Prostate gland (tissue), 2 donors: ENCODE measurements at regions not wholly inside any gene's neighbourhood (a gene's known extent, or its start where the extent isn't known, plus 50 kb on each side); places are given as distances from the start of the nearest gene placed in this dataset.
"Not testable (repeated sequence)": the region's sequence is repeated elsewhere in the genome, so short reads cannot be mapped to it uniquely, and the experiment has no call there.

Experiments used
- DNase-seq: peaks from one replicate; pipeline ENCODE4 v3.0.0-alpha.2; 2019; ENCODE audit warnings: low spot score
- H3K27ac ChIP-seq, 2 donors: fragments of 200-600 bp; sonication (generic); 2 replicates each; pipeline ENCODE4 v1.5.1; 2017 to 2019
- H3K27me3 ChIP-seq: fragments of 200-600 bp; sonication (generic); replicated peaks from 2 replicates; pipeline ENCODE4 v1.5.1; 2019; ENCODE audit not compliant: insufficient read depth
- H3K36me3 ChIP-seq, 2 donors: fragments of 200-600 bp; sonication (generic); 1 replicate in 1 of 2; 2 replicates in 1 of 2; pipeline versions ENCODE4 v1.5.1 to v1.8.1; 2017 to 2019
- H3K4me1 ChIP-seq: fragments of 200-600 bp; sonication (generic); replicated peaks from 2 replicates; pipeline ENCODE4 v1.5.1; 2019
- H3K4me3 ChIP-seq, 2 donors: fragments of 200-600 bp; sonication (generic); 2 replicates each; pipeline ENCODE4 v1.5.1; 2017 to 2019
- H3K9me3 ChIP-seq: fragments of 200-600 bp; sonication (generic); 2 replicates; pipeline ENCODE4 v1.5.1; 2017
- POLR2A ChIP-seq: fragments of 450-650 bp; IDR thresholded peaks from one replicate; pipeline ENCODE4 v1.6.1; 2016; ENCODE audit warnings: antibody characterized with exemption, mild to moderate bottlenecking
- POLR2AphosphoS5 ChIP-seq: sonication (generic); formaldehyde crosslinking; IDR thresholded peaks from one replicate; pipeline ENCODE4 v1.6.1; 2017; ENCODE audit warnings: antibody characterized with exemption
- WGBS: methylation state at CpG from one replicate; pipeline ENCODE4 v1.1.5; 2018; 5-methylcytosine and 5-hydroxymethylcytosine counted together
- intact Hi-C: fragments of 100-400 bp; cut with DNase I; formaldehyde crosslinking; loops from one replicate; pipeline ENCODE4 v1.14.2; 2022
- TF ChIP-seq, protein P1 (sequence below), 4 experiments: fragments of 200-600 bp in 2 of 4; fragments of 450-650 bp in 2 of 4; sonication (generic) in 2 of 4; IDR thresholded peaks; 1 replicate in 3 of 4; 2 replicates in 1 of 4; pipeline ENCODE4 v1.5.1; 2016 to 2019; ENCODE audit warnings: antibody characterized with exemption in 4 of 4, mild to moderate bottlenecking in 2 of 4, moderate library complexity in 2 of 4

DNA sequence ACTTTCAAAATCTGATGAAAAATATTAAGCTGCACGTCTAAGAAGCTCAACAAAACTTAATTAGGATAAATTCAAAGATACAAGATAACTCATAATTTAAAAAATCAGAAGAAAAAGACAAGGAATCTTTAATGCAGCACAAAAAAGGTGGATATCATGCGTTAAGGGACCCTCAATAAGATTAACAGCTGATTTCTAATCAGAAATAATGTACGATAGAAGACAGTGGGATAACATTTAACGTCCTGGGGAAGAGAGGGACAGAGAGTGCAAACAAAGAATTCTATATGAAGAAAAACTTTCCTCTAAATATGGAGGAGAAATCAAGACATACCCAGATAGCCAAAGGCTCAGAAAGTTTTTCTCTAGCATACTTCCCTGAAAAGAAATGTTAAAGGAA, 519.5 kb downstream of the PYDC2 start:
- no peak for TF ChIP-seq POLR2AphosphoS5
- TF ChIP-seq, protein P1, sequence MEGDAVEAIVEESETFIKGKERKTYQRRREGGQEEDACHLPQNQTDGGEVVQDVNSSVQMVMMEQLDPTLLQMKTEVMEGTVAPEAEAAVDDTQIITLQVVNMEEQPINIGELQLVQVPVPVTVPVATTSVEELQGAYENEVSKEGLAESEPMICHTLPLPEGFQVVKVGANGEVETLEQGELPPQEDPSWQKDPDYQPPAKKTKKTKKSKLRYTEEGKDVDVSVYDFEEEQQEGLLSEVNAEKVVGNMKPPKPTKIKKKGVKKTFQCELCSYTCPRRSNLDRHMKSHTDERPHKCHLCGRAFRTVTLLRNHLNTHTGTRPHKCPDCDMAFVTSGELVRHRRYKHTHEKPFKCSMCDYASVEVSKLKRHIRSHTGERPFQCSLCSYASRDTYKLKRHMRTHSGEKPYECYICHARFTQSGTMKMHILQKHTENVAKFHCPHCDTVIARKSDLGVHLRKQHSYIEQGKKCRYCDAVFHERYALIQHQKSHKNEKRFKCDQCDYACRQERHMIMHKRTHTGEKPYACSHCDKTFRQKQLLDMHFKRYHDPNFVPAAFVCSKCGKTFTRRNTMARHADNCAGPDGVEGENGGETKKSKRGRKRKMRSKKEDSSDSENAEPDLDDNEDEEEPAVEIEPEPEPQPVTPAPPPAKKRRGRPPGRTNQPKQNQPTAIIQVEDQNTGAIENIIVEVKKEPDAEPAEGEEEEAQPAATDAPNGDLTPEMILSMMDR (IDR thresholded peaks at IDR 0.05): no peak
- no peak for TF ChIP-seq POLR2A
- 91% methylated on average over 4 of the region's 4 CpGs for WGBS
- H3K27ac ChIP-seq: no peak overlapping the region

DNA sequence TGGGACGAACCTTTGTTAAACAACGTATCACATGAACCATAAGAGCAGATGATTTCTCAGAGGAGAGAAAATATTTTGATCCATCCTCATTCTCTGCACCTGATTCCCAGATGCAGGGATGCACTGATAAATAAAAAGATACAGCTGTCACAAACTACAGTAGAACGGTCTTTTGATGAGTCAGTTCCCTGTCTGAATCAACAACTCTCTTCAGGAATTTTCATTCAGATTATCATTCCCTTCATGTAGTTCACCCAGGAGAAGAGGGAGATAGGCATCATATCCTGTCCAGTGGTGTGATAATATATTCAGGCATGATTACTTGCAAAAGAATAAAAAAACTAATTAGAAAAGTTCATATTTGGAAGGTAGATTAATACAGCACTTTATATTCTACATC, 521.5 kb downstream of the PYDC2 start:
- H3K27ac ChIP-seq: no peak overlapping the region
- no peaks in the 10 kb centered on the region for H3K27me3 ChIP-seq
- WGBS: 65% methylated on average over 3 of the region's 3 CpGs
- H3K4me3 ChIP-seq: no peak overlapping the region
- DNase-seq: no peak
- no peaks in the 10 kb centered on the region for H3K9me3 ChIP-seq
- H3K36me3 ChIP-seq: no peaks in the 10 kb centered on the region
- no peak for TF ChIP-seq POLR2A
- TF ChIP-seq, protein P1 (IDR thresholded peaks at IDR 0.05): no peak
- TF ChIP-seq POLR2AphosphoS5: no peak
- H3K4me1 ChIP-seq: no peaks in the 10 kb centered on the region
- intact Hi-C loops: no loop called here

More for the DNA sequence above, 519.5 kb downstream of the PYDC2 start:
- intact Hi-C loops: no loop called here
- Histone ChIP-seq H3K4me3 (no peak overlapping the region), H3K36me3 (no peaks in the 10 kb centered on the region), H3K4me1 (no peaks in the 10 kb centered on the region), H3K27me3 (no peaks in the 10 kb centered on the region), H3K9me3 (no peaks in the 10 kb centered on the region)
- DNase-seq: no peak

DNA sequence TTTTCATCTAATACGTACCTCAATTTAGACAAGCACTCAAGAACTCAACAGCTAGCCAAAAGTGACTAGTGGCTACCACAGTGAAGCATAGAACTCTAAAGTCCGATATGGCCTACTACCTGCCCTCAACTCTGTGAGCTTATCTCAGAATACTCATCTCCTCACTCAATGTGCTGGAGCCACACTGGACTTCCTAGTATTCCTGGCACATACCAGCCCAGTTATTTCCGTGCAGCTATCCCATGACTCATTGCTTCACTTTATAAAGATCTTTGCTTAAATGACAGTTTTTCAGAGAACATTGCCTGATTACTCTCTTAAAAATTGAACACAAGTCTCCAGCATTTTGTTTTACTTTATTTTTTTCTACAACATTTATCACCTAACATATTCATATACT, 524.7 kb downstream of the PYDC2 start:
- no peak for DNase-seq
- Histone ChIP-seq H3K9me3 (no peaks in the 10 kb centered on the region), H3K4me1 (no peaks in the 10 kb centered on the region), H3K36me3 (no peaks in the 10 kb centered on the region), H3K27ac (no peak overlapping the region), H3K27me3 (no peaks in the 10 kb centered on the region), H3K4me3 (no peak overlapping the region)
- intact Hi-C loops: no loop called here
- 92% methylated on average over 3 of the region's 3 CpGs for WGBS
- no peak for TF ChIP-seq POLR2AphosphoS5
- TF ChIP-seq, protein P1 (IDR thresholded peaks at IDR 0.05): no peak
- TF ChIP-seq POLR2A: no peak

DNA sequence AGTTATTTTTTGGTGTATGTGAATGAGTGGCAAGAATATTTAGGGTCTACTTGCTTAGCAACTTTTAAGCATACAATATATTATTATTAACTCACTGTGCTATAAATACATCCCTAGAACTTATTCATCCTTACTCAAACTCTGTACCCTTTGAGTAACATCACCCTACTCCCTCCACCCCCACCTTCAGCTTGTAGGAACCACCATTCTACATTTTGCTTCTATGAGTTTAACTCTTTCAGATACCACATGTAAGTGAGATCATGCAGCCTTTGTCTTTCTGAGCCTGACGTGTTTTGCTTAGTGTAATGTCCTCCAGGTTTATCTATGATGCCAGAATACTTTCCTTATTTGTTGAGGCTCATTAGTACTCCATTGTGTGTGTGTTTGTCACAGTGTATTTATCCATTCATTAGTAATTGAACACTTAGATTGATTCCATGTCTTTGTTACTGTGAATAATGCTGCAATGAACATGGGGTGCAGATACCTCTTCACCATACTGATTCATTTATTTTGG, 526.9 kb downstream of the PYDC2 start:
- no peaks in the 10 kb centered on the region for H3K36me3 ChIP-seq
- 60% methylated on average over 1 of the region's 1 CpG for WGBS
- intact Hi-C loops: no loop called here
- no peak overlapping the region for H3K4me3 ChIP-seq
- no peak for TF ChIP-seq POLR2A
- TF ChIP-seq, protein P1 (IDR thresholded peaks at IDR 0.05): no peak
- TF ChIP-seq POLR2AphosphoS5: no peak
- H3K27ac ChIP-seq: no peak overlapping the region
- H3K27me3 ChIP-seq: no peaks in the 10 kb centered on the region
- no peaks in the 10 kb centered on the region for H3K4me1 ChIP-seq
- DNase-seq: no peak
- no peaks in the 10 kb centered on the region for H3K9me3 ChIP-seq

DNA sequence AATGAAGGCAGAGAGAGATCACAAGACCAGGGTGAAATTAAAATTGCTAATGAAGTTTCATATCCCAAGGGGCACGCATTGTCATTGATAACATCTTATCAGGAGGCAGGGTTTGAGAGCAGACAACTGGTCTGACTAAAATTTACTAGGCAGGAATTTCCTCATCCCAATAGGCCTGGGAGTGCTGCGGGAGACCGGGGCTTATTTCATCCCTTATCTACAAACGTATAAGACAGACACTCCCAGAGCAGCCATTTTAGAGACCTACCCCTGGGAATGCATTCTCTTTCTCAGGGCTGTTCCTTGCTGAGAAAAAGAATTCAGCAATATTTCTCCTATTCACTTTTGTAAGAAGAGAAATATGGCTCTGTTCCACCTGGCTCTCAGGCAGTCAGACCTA, 533.0 kb downstream of the PYDC2 start:
- WGBS: 62% methylated on average over 4 of the region's 4 CpGs
- H3K9me3 ChIP-seq, H3K4me3 ChIP-seq, intact Hi-C loops, DNase-seq, H3K27me3 ChIP-seq, H3K4me1 ChIP-seq, H3K27ac ChIP-seq, H3K36me3 ChIP-seq: not testable (repeated sequence)
